Panc1 (cell line): ENCODE measurements at regions not wholly inside any gene's neighbourhood (a gene's known extent, or its start where the extent isn't known, plus 50 kb on each side); places are given as distances from the start of the nearest gene placed in this dataset.

Source experiments
- CTCF ChIP-seq: fragments of 450-650 bp; IDR thresholded peaks from 2 replicates; pipeline ENCODE4 v1.5.1; 2017; ENCODE audit warnings: mild to moderate bottlenecking
- POLR2AphosphoS5 ChIP-seq: IDR thresholded peaks from 2 replicates; pipeline ENCODE4 v1.6.1; 2012; ENCODE audit warnings: mild to moderate bottlenecking, low read depth, low read length, moderate library complexity
- SIN3A ChIP-seq: IDR thresholded peaks from 2 replicates; pipeline ENCODE4 v1.6.1; 2012; ENCODE audit warnings: low read depth, mild to moderate bottlenecking, low read length, moderate library complexity, borderline replicate concordance; ENCODE audit not compliant: insufficient read depth
- TF ChIP-seq, protein P1 (sequence below), 2 experiments: IDR thresholded peaks; 2 replicates each; pipeline ENCODE4 v1.6.1; 2011 to 2012; ENCODE audit warnings: low read depth in 2 of 2, control low read depth in 1 of 2, low read length in 1 of 2, mild to moderate bottlenecking in 1 of 2, moderate library complexity in 1 of 2; ENCODE audit not compliant: insufficient read depth in 1 of 2

DNA sequence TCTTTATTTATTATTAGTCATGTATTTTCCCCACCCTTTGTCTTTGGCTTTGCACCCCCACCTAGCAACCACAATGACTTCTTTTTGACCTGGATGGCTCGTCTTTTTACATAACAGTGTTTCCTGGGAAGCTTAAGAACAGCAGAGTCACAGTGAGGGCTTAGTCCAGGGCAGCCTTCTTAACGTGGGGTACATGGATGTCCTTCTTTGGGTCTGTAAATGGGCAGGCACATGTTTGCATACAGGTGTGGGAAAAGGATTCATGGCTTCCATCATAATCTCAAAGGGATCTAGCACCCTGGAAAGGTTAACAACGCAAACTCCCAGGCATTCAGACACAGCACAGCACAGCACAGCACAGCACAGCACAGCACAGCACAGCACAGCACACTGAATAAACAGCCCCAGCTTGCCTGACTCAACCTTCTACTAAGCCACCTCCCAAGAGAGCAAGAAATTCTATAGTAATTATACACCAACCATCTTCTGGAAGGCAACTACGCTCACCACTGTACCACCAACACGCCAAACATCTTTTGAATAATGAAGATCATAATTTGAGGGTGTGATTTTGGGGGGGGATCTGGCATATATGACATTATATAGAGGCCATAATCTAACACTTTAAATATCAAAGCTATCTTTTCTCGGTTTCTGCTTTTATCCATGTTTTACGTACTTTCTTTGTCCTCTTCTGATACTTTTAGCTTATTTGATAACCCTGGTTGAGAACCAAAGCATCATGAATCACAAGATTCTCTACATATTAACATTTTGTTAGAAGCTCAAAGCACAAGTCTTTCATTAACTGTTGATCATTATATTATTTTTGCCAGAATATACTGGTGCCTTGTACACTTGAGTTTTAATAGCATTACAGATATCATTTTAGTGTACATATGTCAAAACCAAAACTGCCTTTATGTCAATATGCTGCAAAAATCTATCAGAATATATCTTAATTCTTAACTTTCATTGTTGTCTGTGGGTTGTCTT, 177.2 kb upstream of the KLF14 start:
- TF ChIP-seq CTCF (no peak), POLR2AphosphoS5 (peak; percentile 37; the same call in 1 of the 2 replicates), SIN3A (0 out of 2 replicates have a peak, but pooled peaks have one; percentile 64)
- TF ChIP-seq, protein P1, sequence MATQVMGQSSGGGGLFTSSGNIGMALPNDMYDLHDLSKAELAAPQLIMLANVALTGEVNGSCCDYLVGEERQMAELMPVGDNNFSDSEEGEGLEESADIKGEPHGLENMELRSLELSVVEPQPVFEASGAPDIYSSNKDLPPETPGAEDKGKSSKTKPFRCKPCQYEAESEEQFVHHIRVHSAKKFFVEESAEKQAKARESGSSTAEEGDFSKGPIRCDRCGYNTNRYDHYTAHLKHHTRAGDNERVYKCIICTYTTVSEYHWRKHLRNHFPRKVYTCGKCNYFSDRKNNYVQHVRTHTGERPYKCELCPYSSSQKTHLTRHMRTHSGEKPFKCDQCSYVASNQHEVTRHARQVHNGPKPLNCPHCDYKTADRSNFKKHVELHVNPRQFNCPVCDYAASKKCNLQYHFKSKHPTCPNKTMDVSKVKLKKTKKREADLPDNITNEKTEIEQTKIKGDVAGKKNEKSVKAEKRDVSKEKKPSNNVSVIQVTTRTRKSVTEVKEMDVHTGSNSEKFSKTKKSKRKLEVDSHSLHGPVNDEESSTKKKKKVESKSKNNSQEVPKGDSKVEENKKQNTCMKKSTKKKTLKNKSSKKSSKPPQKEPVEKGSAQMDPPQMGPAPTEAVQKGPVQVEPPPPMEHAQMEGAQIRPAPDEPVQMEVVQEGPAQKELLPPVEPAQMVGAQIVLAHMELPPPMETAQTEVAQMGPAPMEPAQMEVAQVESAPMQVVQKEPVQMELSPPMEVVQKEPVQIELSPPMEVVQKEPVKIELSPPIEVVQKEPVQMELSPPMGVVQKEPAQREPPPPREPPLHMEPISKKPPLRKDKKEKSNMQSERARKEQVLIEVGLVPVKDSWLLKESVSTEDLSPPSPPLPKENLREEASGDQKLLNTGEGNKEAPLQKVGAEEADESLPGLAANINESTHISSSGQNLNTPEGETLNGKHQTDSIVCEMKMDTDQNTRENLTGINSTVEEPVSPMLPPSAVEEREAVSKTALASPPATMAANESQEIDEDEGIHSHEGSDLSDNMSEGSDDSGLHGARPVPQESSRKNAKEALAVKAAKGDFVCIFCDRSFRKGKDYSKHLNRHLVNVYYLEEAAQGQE (IDR thresholded peaks at IDR 0.05; ENCODE audit: insufficient read depth in 1 of 2, low read depth in 2 of 2, low read length in 1 of 2) = no peak
